Fibroblast of lung (primary cell): ENCODE measurements at regions not wholly inside any gene's neighbourhood (a gene's known extent, or its start where the extent isn't known, plus 50 kb on each side); places are given as distances from the start of the nearest gene placed in this dataset.

Experiments
- DNase-seq, 2 donors: peaks; one replicate each; pipeline versions ENCODE4 v3.0.0 to v3.0.0-alpha.2; 2010; ENCODE audit warnings: low read depth in 2 of 2
- H2AFZ ChIP-seq: 2 replicates; pipeline ENCODE4 v1.5.1; 2012; ENCODE audit warnings: low read length, control low read depth, inconsistent platforms
- H3K27ac ChIP-seq: 2 replicates; pipeline ENCODE4 v1.5.1; 2011; ENCODE audit warnings: low read length, control low read depth; ENCODE audit not compliant: insufficient read depth
- H3K27me3 ChIP-seq: 2 replicates; pipeline ENCODE4 v1.5.1; 2011; ENCODE audit warnings: mild to moderate bottlenecking, low read length; ENCODE audit not compliant: control insufficient read depth, insufficient read depth
- H3K36me3 ChIP-seq: 2 replicates; pipeline ENCODE4 v1.5.1; 2011; ENCODE audit warnings: low read length; ENCODE audit not compliant: control insufficient read depth, insufficient read depth
- H3K4me1 ChIP-seq: 2 replicates; pipeline ENCODE4 v1.5.1; 2011; ENCODE audit warnings: low read length; ENCODE audit not compliant: control insufficient read depth, insufficient read depth; ENCODE audit errors: extremely low read depth
- H3K4me2 ChIP-seq: 2 replicates; pipeline ENCODE4 v1.5.1; 2011; ENCODE audit warnings: low read length, control low read depth; ENCODE audit not compliant: insufficient read depth; ENCODE audit errors: extremely low read depth
- H3K4me3 ChIP-seq, 4 experiments: fragments of 200-600 bp in 1 of 4; sonication (generic) in 1 of 4; replicated peaks in 1 of 4; 2 replicates each; pipeline ENCODE4 v1.5.1; 2011 to 2016; ENCODE audit warnings: low read length in 4 of 4, low read depth in 3 of 4, mild to moderate bottlenecking in 3 of 4, control low read depth in 2 of 4, inconsistent platforms in 1 of 4, mixed read lengths in 1 of 4; ENCODE audit not compliant: insufficient read depth in 1 of 4; ENCODE audit errors: control extremely low read depth in 1 of 4
- H3K79me2 ChIP-seq: 2 replicates; pipeline ENCODE4 v1.5.1; 2012; ENCODE audit warnings: mild to moderate bottlenecking, low read length, inconsistent platforms; ENCODE audit not compliant: control insufficient read depth, insufficient read depth
- H3K9ac ChIP-seq: 2 replicates; pipeline ENCODE4 v1.5.1; 2011; ENCODE audit warnings: mild to moderate bottlenecking, low read length, control low read depth; ENCODE audit not compliant: insufficient read depth
- H3K9me3 ChIP-seq: 2 replicates; pipeline ENCODE4 v1.5.1; 2012; ENCODE audit warnings: low read depth, low read length; ENCODE audit not compliant: control insufficient read depth, insufficient read depth
- H4K20me1 ChIP-seq: 2 replicates; pipeline ENCODE4 v1.5.1; 2011; ENCODE audit warnings: low read length; ENCODE audit not compliant: control insufficient read depth, insufficient read depth; ENCODE audit errors: extremely low read depth
- EZH2 ChIP-seq: IDR thresholded peaks from 2 replicates; pipeline ENCODE4 v1.5.1; 2012; ENCODE audit warnings: low read length, control low read depth, mild to moderate bottlenecking; ENCODE audit errors: missing control alignments
- TF ChIP-seq, protein P1 (sequence below), 2 donors: IDR thresholded peaks in 1 of 2; conservative IDR thresholded peaks in 1 of 2; 1 replicate in 1 of 2; 2 replicates in 1 of 2; pipeline ENCODE4 v1.5.1; 2011 to 2012; ENCODE audit warnings: low read length in 2 of 2, control low read depth in 1 of 2, inconsistent platforms in 1 of 2, low read depth in 1 of 2, mild to moderate bottlenecking in 1 of 2

- Histone ChIP-seq H2AFZ (no peak overlapping the region), H3K27me3 (no peaks in the 10 kb centered on the region), H3K4me3 (no peak overlapping the region), H3K4me1 (peaks cover 21% of the 10 kb centered on the region), H3K4me2 (no peak overlapping the region), H3K79me2 (peaks cover 87% of the 10 kb centered on the region), H3K9ac (no peak overlapping the region), H3K36me3 (no peaks in the 10 kb centered on the region), H3K27ac (no peak overlapping the region), H4K20me1 (peaks cover 5% of the 10 kb centered on the region), H3K9me3 (no peaks in the 10 kb centered on the region)
- TF ChIP-seq, protein P1, sequence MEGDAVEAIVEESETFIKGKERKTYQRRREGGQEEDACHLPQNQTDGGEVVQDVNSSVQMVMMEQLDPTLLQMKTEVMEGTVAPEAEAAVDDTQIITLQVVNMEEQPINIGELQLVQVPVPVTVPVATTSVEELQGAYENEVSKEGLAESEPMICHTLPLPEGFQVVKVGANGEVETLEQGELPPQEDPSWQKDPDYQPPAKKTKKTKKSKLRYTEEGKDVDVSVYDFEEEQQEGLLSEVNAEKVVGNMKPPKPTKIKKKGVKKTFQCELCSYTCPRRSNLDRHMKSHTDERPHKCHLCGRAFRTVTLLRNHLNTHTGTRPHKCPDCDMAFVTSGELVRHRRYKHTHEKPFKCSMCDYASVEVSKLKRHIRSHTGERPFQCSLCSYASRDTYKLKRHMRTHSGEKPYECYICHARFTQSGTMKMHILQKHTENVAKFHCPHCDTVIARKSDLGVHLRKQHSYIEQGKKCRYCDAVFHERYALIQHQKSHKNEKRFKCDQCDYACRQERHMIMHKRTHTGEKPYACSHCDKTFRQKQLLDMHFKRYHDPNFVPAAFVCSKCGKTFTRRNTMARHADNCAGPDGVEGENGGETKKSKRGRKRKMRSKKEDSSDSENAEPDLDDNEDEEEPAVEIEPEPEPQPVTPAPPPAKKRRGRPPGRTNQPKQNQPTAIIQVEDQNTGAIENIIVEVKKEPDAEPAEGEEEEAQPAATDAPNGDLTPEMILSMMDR (conservative IDR thresholded peaks at IDR 0.05 in 1 of 2, IDR thresholded peaks at IDR 0.05 in 1 of 2; ENCODE audit: low read depth in 1 of 2, low read length in 2 of 2) = no peak
- no peak for TF ChIP-seq EZH2
- peak; percentile 51 to 68 for DNase-seq
Measured at GRCh38 chr6:56807989-56808337, 146.9 kb upstream of the BEND6 start.

GRCh38 chr6:56807326-56807988, 147.4 kb upstream of the BEND6 start:
- Histone ChIP-seq H3K79me2 (peaks cover 90% of the 10 kb centered on the region), H3K9me3 (no peaks in the 10 kb centered on the region), H3K4me1 (peaks cover 26% of the 10 kb centered on the region), H3K4me3 (no peak overlapping the region), H2AFZ (no peak overlapping the region), H4K20me1 (peaks cover 5% of the 10 kb centered on the region), H3K36me3 (no peaks in the 10 kb centered on the region), H3K9ac (no peak overlapping the region), H3K4me2 (no peak overlapping the region), H3K27ac (no peak overlapping the region), H3K27me3 (no peaks in the 10 kb centered on the region)
- DNase-seq = peak; percentile 15 to 37
- no peak for TF ChIP-seq EZH2
- TF ChIP-seq, protein P1 (conservative IDR thresholded peaks at IDR 0.05 in 1 of 2, IDR thresholded peaks at IDR 0.05 in 1 of 2; ENCODE audit: low read depth in 1 of 2, low read length in 2 of 2) = no peak

- peaks cover 26% of the 10 kb centered on the region for H3K4me1 ChIP-seq
- TF ChIP-seq, protein P1 (conservative IDR thresholded peaks at IDR 0.05 in 1 of 2, IDR thresholded peaks at IDR 0.05 in 1 of 2; ENCODE audit: low read depth in 1 of 2, low read length in 2 of 2) = no peak
- no peak for TF ChIP-seq EZH2
- peaks cover 91% of the 10 kb centered on the region for H3K79me2 ChIP-seq
- H4K20me1 ChIP-seq = peaks cover 5% of the 10 kb centered on the region
- no peak overlapping the region for H3K4me3 ChIP-seq
- no peak overlapping the region for H3K4me2 ChIP-seq
- H3K27me3 ChIP-seq = no peaks in the 10 kb centered on the region
- H3K9me3 ChIP-seq = no peaks in the 10 kb centered on the region
- H3K9ac ChIP-seq = no peak overlapping the region
- H2AFZ ChIP-seq = no peak overlapping the region
- no peaks in the 10 kb centered on the region for H3K36me3 ChIP-seq
- DNase-seq = no peak
- peak overlapping the region; percentile 11 for H3K27ac ChIP-seq
Measured at GRCh38 chr6:56806368-56806767, 148.5 kb upstream of the BEND6 start.
